Omental fat pad (tissue), 3 donors: ENCODE measurements at regions not wholly inside any gene's neighbourhood (a gene's known extent, or its start where the extent isn't known, plus 50 kb on each side); places are given as distances from the start of the nearest gene placed in this dataset.
"Not testable (repeated sequence)": the region's sequence is repeated elsewhere in the genome, so short reads cannot be mapped to it uniquely, and the experiment has no call there.

Source experiments
- ATAC-seq: fragments of 150-250 bp; one replicate; pipeline ENCODE4 v1.9.1; 2016; ENCODE audit warnings: mild to moderate bottlenecking, moderate library complexity; ENCODE audit not compliant: low FRiP score
- DNase-seq: peaks from one replicate; pipeline ENCODE4 v3.0.0-alpha.2; 2019; ENCODE audit warnings: low spot score
- CTCF ChIP-seq, 3 donors: fragments of 450-650 bp; IDR thresholded peaks; one replicate each; pipeline ENCODE4 v1.5.1; 2016 to 2017; ENCODE audit warnings: antibody characterized with exemption in 3 of 3, mild to moderate bottlenecking in 3 of 3, moderate library complexity in 2 of 3

GRCh38 chr3:80668100-80668499 is 900.3 kb upstream of the ROBO1 start:
- no peak for TF ChIP-seq CTCF (IDR thresholded peaks at IDR 0.05)
- ATAC-seq = no peak
- no peak for DNase-seq

GRCh38 chr3:80663426-80663825 is 895.6 kb upstream of the ROBO1 start:
- no peak for ATAC-seq
- no peak for DNase-seq
- no peak for TF ChIP-seq CTCF (IDR thresholded peaks at IDR 0.05)

DNA sequence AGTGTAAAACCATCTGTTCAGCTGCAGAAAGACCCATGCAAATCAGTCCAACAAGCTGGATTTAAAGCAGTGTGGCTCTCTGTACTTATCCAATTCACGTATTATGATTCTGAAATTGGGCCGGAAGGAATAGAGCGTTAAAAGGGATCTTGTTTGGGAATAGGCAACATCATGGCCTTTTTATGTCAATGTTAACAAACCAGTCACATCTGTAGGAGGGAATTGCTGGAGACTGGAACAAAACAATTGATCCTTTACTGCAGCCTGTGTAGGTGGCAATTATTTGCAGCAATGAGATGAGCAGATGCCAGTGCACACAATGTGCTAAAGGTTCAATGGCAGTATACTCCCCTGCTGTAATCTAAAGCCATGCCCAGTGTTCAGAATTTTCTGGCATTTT is 887.4 kb upstream of the ROBO1 start:
- ATAC-seq (no peak), DNase-seq (no peak)
- no peak for TF ChIP-seq CTCF (IDR thresholded peaks at IDR 0.05)

- ATAC-seq = no peak
- DNase-seq = no peak
- no peak for TF ChIP-seq CTCF (IDR thresholded peaks at IDR 0.05)
Observed at GRCh38 chr3:80649170-80649569, 881.4 kb upstream of the ROBO1 start.

GRCh38 chr3:80643421-80643820 is 875.6 kb upstream of the ROBO1 start:
- ATAC-seq (no peak), DNase-seq (no peak)
- no peak for TF ChIP-seq CTCF (IDR thresholded peaks at IDR 0.05)

DNA sequence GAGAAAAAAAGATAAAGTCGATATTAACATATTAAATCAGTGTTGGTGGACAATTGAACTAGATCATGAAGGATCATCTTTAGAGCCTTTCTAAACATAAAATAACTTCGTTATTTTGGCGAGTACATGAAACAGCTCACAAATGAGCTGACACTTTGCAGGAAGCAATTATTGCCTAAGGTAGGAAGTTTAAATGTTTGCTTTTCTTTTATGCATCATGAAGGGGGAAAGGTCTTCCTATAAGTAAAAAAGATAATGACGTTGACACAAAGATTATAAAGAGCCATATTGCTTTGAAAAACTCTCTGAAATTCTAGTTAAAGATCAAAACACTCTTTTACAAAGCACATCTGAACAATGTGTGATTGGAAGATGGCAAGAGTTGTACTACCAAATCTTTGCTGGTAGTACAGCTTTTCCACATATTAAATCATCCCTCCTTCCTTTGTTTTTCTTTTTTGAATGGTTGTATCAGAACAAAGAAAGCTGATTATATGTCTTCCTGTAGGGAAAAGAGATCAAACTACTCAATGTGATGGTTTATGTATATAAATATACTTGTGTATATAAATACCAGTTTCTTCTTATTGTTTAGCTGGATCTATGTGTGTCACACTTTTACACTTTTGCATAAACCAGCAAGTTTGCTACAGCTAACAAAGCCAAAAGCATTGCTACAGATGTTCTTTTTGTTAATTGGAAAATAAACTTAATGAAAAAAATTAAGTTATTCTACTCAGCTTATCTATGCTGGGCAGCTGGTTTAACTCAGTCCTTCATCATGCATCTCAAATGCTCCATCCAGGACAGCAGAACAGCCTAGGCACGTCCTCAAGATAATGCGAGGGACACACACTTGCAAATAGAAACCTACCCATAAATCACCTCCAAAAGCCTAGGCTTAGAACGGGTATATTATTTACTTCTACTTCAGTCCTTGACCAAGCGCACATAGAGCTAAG is 850.8 kb upstream of the ROBO1 start:
- ATAC-seq (no peak), DNase-seq (no peak)
- TF ChIP-seq CTCF (IDR thresholded peaks at IDR 0.05) = no peak

DNA sequence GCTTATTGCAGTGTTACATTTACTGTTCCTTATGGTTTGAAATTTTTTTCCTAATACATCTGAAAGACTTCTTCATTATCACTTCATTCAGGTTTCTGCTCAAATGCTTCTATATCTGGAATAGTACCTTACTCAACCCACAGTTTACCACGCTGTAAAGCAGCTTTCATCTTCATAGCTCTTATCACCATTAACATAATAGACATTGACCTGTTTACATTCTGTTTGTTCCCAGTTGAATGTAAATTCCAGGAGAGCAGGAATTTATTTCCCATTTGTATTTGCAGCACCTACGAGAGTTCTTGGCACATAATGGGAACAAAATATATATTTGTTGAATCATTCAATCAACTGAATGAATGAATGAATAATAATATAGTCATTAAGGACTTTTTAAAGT is 844.6 kb upstream of the ROBO1 start:
- no peak for DNase-seq
- ATAC-seq = no peak
- no peak for TF ChIP-seq CTCF (IDR thresholded peaks at IDR 0.05)

DNA sequence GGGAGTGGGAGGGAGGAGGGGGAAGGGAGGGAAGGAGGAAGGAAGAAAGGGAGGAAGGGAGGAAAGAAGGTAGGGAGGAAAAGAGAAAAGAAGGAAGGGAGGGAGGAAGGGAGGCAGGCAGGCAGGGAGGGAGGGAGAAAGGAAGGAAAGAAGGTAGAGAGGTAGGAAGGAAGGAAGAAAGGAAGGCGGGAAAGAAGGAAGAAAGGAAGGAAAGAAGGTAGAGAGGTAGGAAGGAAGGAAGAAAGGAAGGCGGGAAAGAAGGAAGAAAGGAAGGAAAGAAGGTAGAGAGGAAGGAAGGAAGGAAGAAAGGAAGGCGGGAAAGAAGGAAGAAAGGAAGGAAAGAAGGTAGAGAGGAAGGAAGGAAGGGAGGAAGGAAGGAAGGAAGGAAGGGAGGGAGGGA is 840.3 kb upstream of the ROBO1 start:
- ATAC-seq, DNase-seq: not testable (repeated sequence)
